Progenitor cell of endocrine pancreas (in vitro differentiated cells): ENCODE measurements at regions not wholly inside any gene's neighbourhood (a gene's known extent, or its start where the extent isn't known, plus 50 kb on each side); places are given as distances from the start of the nearest gene placed in this dataset.
A peak's percentile ranks its signal among the peaks of the same experiment; 100 is the strongest.

ENCODE experiments used
- DNase-seq: peaks from one replicate; pipeline ENCODE4 v3.0.0; 2021; ENCODE audit warnings: low spot score; ENCODE audit not compliant: unreplicated experiment
- H3K27ac Mint-ChIP-seq: 2 replicates; pipeline ENCODE4 v1.8.0; 2021; ENCODE audit warnings: mild to moderate bottlenecking, moderate library complexity, mixed read lengths
- H3K27me3 Mint-ChIP-seq: 2 replicates; pipeline ENCODE4 v1.8.0; 2021; ENCODE audit warnings: mixed read lengths
- H3K36me3 Mint-ChIP-seq: 2 replicates; pipeline ENCODE4 v1.8.0; 2022; ENCODE audit warnings: mixed read lengths; ENCODE audit not compliant: insufficient read depth
- H3K4me1 Mint-ChIP-seq: 2 replicates; pipeline ENCODE4 v1.8.0; 2021; ENCODE audit warnings: low read depth, mixed read lengths
- H3K4me3 Mint-ChIP-seq: 2 replicates; pipeline ENCODE4 v1.8.0; 2021; ENCODE audit warnings: low read depth, mild to moderate bottlenecking, moderate library complexity, mixed read lengths
- H3K9me3 Mint-ChIP-seq: 2 replicates; pipeline ENCODE4 v1.8.0; 2021; ENCODE audit warnings: low read depth, mixed read lengths
- TF ChIP-seq, protein P1 (sequence below): fragments of 200-600 bp; sonication (generic); IDR thresholded peaks from one replicate; pipeline ENCODE4 v1.5.0; 2021; ENCODE audit warnings: antibody characterized with exemption, mild to moderate bottlenecking; ENCODE audit not compliant: unreplicated experiment

DNA sequence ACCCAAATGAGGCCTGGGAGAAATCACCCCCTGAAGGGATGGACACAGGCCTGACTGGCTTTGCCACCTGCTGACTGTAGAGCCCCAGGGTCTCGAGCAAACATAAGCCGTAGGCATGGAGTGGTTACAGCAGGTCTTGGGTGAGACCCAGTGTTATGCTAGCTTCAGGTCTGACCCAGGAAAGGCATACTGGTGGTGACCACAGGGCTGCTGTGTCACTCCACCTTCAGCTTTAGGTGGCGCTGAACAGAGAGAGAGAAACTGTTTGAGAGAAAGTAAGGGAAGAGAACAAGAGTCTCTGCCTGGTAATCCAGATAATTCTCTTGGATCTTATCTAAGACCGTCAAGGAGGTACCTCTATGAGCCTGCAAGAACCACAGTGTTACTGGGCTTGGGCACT lies 1544.2 kb upstream of the TMEFF2 start:
- Mint-ChIP-seq H3K4me1 (no peaks in the 10 kb centered on the region), H3K4me3 (no peak overlapping the region), H3K27ac (no peak overlapping the region), H3K36me3 (peaks cover 5% of the 10 kb centered on the region), H3K9me3 (peaks cover 16% of the 10 kb centered on the region), H3K27me3 (no peaks in the 10 kb centered on the region)
- TF ChIP-seq, protein P1, sequence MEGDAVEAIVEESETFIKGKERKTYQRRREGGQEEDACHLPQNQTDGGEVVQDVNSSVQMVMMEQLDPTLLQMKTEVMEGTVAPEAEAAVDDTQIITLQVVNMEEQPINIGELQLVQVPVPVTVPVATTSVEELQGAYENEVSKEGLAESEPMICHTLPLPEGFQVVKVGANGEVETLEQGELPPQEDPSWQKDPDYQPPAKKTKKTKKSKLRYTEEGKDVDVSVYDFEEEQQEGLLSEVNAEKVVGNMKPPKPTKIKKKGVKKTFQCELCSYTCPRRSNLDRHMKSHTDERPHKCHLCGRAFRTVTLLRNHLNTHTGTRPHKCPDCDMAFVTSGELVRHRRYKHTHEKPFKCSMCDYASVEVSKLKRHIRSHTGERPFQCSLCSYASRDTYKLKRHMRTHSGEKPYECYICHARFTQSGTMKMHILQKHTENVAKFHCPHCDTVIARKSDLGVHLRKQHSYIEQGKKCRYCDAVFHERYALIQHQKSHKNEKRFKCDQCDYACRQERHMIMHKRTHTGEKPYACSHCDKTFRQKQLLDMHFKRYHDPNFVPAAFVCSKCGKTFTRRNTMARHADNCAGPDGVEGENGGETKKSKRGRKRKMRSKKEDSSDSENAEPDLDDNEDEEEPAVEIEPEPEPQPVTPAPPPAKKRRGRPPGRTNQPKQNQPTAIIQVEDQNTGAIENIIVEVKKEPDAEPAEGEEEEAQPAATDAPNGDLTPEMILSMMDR = no peak
- no peak for DNase-seq

DNA sequence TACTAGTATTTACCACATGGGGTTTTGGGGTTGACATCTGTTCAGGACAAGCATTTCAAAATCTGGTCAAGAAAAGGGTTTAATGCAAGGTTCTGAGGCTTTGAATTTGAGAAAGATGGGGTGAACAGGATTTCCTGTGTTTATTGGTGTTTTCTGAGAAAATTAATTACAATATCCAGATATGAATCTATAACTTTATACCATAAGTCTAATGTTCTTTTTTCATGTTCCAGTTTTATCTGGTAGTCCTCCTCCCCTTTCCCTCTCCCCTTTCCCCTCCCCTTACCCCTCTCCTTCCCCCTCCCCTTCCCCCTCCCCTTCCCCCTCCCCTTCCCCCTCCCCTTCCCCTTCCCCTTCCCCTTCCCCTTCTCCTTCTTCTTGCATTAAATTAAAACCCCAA lies 1518.2 kb upstream of the TMEFF2 start:
- peaks cover 14% of the 10 kb centered on the region for H3K9me3 Mint-ChIP-seq
- H3K4me1 Mint-ChIP-seq = peaks cover 2% of the 10 kb centered on the region
- H3K27ac Mint-ChIP-seq = no peak overlapping the region
- peaks cover 4% of the 10 kb centered on the region for H3K36me3 Mint-ChIP-seq
- H3K4me3 Mint-ChIP-seq = no peak overlapping the region
- no peak for DNase-seq
- no peaks in the 10 kb centered on the region for H3K27me3 Mint-ChIP-seq
- TF ChIP-seq, protein P1 = no peak

DNA sequence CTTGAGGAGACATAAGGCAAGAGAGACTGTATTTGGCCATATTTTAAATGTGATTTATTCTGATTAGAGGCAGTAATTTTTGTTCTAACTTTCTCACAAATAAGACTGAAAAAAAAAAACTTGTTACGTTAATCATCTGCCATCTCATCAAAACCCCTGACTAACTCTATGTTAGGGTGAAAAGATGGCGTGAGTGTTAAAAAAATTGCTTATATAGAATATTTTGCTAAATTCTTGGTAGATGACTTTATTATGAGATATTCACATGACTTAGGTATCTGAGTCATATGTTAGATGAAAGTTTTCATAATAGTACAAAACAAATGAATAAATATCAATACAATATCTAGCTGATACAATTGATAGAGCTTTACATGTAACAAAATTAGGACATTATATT lies 1508.7 kb upstream of the TMEFF2 start:
- Mint-ChIP-seq H3K9me3 (peaks cover 6% of the 10 kb centered on the region), H3K4me1 (peaks cover 3% of the 10 kb centered on the region), H3K36me3 (peaks cover 1% of the 10 kb centered on the region), H3K27ac (no peak overlapping the region), H3K4me3 (no peak overlapping the region), H3K27me3 (no peaks in the 10 kb centered on the region)
- TF ChIP-seq, protein P1 = no peak
- no peak for DNase-seq

GRCh38 chr2:193701484-193701883 lies 1506.8 kb upstream of the TMEFF2 start:
- no peak for DNase-seq
- Mint-ChIP-seq H3K27ac (no peak overlapping the region), H3K27me3 (no peaks in the 10 kb centered on the region), H3K9me3 (no peaks in the 10 kb centered on the region), H3K36me3 (no peaks in the 10 kb centered on the region), H3K4me3 (no peak overlapping the region), H3K4me1 (peaks cover 3% of the 10 kb centered on the region)
- TF ChIP-seq, protein P1 = no peak

DNA sequence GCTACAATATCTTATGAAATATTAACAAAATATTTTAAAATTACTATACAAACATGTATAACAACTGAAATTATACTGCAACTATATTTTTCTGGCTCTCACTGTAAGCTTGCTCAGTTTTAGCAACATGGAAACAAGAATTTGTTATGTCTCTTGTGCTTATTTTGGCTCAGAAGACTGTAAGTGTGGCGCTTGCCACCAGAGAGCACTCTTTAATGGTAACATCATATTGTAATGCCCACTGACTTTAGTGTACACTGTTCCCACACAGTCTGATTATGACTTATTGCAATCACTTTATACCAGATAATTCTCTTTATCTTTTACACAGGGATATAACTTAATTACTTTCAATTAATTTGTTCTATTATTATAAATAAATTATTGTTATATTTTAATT lies 1500.6 kb upstream of the TMEFF2 start:
- H3K27me3 Mint-ChIP-seq = no peaks in the 10 kb centered on the region
- DNase-seq = no peak
- H3K9me3 Mint-ChIP-seq = no peaks in the 10 kb centered on the region
- no peak overlapping the region for H3K4me3 Mint-ChIP-seq
- TF ChIP-seq, protein P1 = peak; percentile 53
- H3K36me3 Mint-ChIP-seq = no peaks in the 10 kb centered on the region
- peaks cover 3% of the 10 kb centered on the region for H3K4me1 Mint-ChIP-seq
- H3K27ac Mint-ChIP-seq = no peak overlapping the region

DNA sequence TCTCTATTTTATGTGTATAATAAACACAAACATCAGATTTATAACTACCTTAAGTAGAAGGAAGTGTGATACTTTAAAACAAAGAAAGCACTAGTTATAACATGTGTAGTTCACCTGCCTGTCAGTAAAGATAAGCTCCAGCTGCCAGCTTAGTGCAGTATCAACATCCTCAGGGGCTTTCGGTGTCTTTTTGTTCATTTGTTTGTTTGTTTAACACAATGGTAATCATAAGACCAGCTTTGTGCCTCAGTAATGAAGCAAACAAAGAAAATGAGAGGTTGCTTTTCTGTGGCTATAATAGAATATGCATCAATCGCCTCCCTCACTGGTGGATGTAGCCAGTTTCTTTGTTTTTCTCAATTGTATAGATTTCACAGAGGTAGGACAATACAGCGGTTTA lies 1499.0 kb upstream of the TMEFF2 start:
- TF ChIP-seq, protein P1 = no peak
- no peaks in the 10 kb centered on the region for H3K27me3 Mint-ChIP-seq

More for the DNA sequence above, 1499.0 kb upstream of the TMEFF2 start:
- H3K36me3 Mint-ChIP-seq = no peaks in the 10 kb centered on the region
- no peaks in the 10 kb centered on the region for H3K9me3 Mint-ChIP-seq
- H3K4me1 Mint-ChIP-seq = no peaks in the 10 kb centered on the region
- H3K4me3 Mint-ChIP-seq = no peak overlapping the region
- H3K27ac Mint-ChIP-seq = peak overlapping the region; percentile 32
- DNase-seq = no peak
